ENCODE measurements at regions not wholly inside any gene's neighbourhood (a gene's known extent, or its start where the extent isn't known, plus 50 kb on each side); places are given as distances from the start of the nearest gene placed in this dataset.
"Not testable (repeated sequence)": the region's sequence is repeated elsewhere in the genome, so short reads cannot be mapped to it uniquely, and the experiment has no call there.

GRCh38 chrX:943035-943434 is 269.4 kb downstream of the CRLF2 start:
- no peak for DNase-seq

- no peak for DNase-seq
Measured at GRCh38 chrX:940691-941090, 271.8 kb downstream of the CRLF2 start.

GRCh38 chrX:936979-937769 is 275.3 kb downstream of the CRLF2 start:
- no peak for DNase-seq

GRCh38 chrX:933611-934010 is 278.8 kb downstream of the CRLF2 start:
- no peak for DNase-seq

- no peak for DNase-seq
Measured at GRCh38 chrX:928606-929005, 283.8 kb downstream of the CRLF2 start.

- DNase-seq: no peak
Measured at GRCh38 chrX:926991-927390, 285.5 kb downstream of the CRLF2 start.

GRCh38 chrX:926070-926469 is 286.4 kb downstream of the CRLF2 start:
- no peak for DNase-seq

GRCh38 chrX:925652-926061 is 286.8 kb downstream of the CRLF2 start:
- no peak for DNase-seq

GRCh38 chrX:925094-925493 is 287.4 kb downstream of the CRLF2 start:
- DNase-seq: no peak

GRCh38 chrX:924017-924416 is 288.4 kb downstream of the CRLF2 start:
- DNase-seq: no peak

- no peak for DNase-seq
Measured at GRCh38 chrX:920234-920799, 289.7 kb downstream of the SHOX start.

GRCh38 chrX:916230-916599 is 285.6 kb downstream of the SHOX start:
- no peak for DNase-seq

GRCh38 chrX:915427-916229 is 285.0 kb downstream of the SHOX start:
- no peak for DNase-seq

GRCh38 chrX:914206-914605 is 283.6 kb downstream of the SHOX start:
- DNase-seq: no peak

GRCh38 chrX:912677-913076 is 282.1 kb downstream of the SHOX start:
- no peak for DNase-seq

- DNase-seq: not testable (repeated sequence)
Measured at GRCh38 chrX:909068-909467, 278.5 kb downstream of the SHOX start.

GRCh38 chrX:906586-906985 is 276.0 kb downstream of the SHOX start:
- no peak for DNase-seq

- DNase-seq: no peak
Measured at GRCh38 chrX:905848-906566, 275.4 kb downstream of the SHOX start.

GRCh38 chrX:903116-903515 is 272.5 kb downstream of the SHOX start:
- DNase-seq: no peak

- DNase-seq: no peak
Measured at GRCh38 chrX:896256-896655, 265.7 kb downstream of the SHOX start.

- DNase-seq: no peak
Measured at GRCh38 chrX:889966-890651, 259.5 kb downstream of the SHOX start.

GRCh38 chrX:887724-888123 is 257.1 kb downstream of the SHOX start:
- not testable (repeated sequence) for DNase-seq

GRCh38 chrX:883588-883987 is 253.0 kb downstream of the SHOX start:
- no peak for DNase-seq
